ENCODE measurements at regions not wholly inside any gene's neighbourhood (a gene's known extent, or its start where the extent isn't known, plus 50 kb on each side); places are given as distances from the start of the nearest gene placed in this dataset.

GRCh38 chr2:75790814-75791467 is 80.2 kb upstream of the GCFC2 start:
- no peak for DNase-seq

GRCh38 chr2:75790121-75790813 is 79.6 kb upstream of the GCFC2 start:
- no peak for DNase-seq

GRCh38 chr2:75788902-75789301 is 78.2 kb upstream of the GCFC2 start:
- no peak for DNase-seq

GRCh38 chr2:75788154-75788553 is 77.4 kb upstream of the GCFC2 start:
- no peak for DNase-seq

GRCh38 chr2:75787532-75788132 is 76.9 kb upstream of the GCFC2 start:
- DNase-seq = peak; percentile 16

- no peak for DNase-seq
These were observed 64.7 kb upstream of the GCFC2 start for GRCh38 chr2:75775311-75775823.

- no peak for DNase-seq
These were observed 62.4 kb upstream of the GCFC2 start for GRCh38 chr2:75772908-75773630.

- no peak for DNase-seq
These were observed 55.1 kb upstream of the GCFC2 start for GRCh38 chr2:75765798-75766197.

- DNase-seq = no peak
These were observed 53.9 kb upstream of the GCFC2 start for GRCh38 chr2:75764611-75765010.
